ENCODE measurements at regions not wholly inside any gene's neighbourhood (a gene's known extent, or its start where the extent isn't known, plus 50 kb on each side); places are given as distances from the start of the nearest gene placed in this dataset.

GRCh38 chr21:35352066-35352770 lies 303.1 kb upstream of the RUNX1 start:
- peak; percentile 87 for DNase-seq

- no peak for DNase-seq
These were observed 302.3 kb upstream of the RUNX1 start for GRCh38 chr21:35351434-35351833.

- DNase-seq = peak; percentile 39
These were observed 301.9 kb upstream of the RUNX1 start for GRCh38 chr21:35350965-35351364.

GRCh38 chr21:35349376-35350080 lies 300.4 kb upstream of the RUNX1 start:
- peak; percentile 58 for DNase-seq

- DNase-seq = no peak
These were observed 299.6 kb upstream of the RUNX1 start for GRCh38 chr21:35348686-35349085.

- no peak for DNase-seq
These were observed 297.6 kb upstream of the RUNX1 start for GRCh38 chr21:35346697-35347096.

GRCh38 chr21:35345954-35346353 lies 296.9 kb upstream of the RUNX1 start:
- DNase-seq = no peak

GRCh38 chr21:35344582-35344981 lies 295.5 kb upstream of the RUNX1 start:
- DNase-seq = no peak

GRCh38 chr21:35343046-35343819 lies 294.1 kb upstream of the RUNX1 start:
- DNase-seq = no peak

- no peak for DNase-seq
These were observed 293.3 kb upstream of the RUNX1 start for GRCh38 chr21:35342440-35342839.

- DNase-seq = no peak
These were observed 291.2 kb upstream of the RUNX1 start for GRCh38 chr21:35340273-35340672.

- DNase-seq = no peak
These were observed 290.0 kb upstream of the RUNX1 start for GRCh38 chr21:35338881-35339632.

GRCh38 chr21:35338281-35338680 lies 289.2 kb upstream of the RUNX1 start:
- DNase-seq = no peak

GRCh38 chr21:35337573-35337972 lies 288.5 kb upstream of the RUNX1 start:
- no peak for DNase-seq

- no peak for DNase-seq
These were observed 287.4 kb upstream of the RUNX1 start for GRCh38 chr21:35336534-35336933.

- DNase-seq = no peak
These were observed 286.9 kb upstream of the RUNX1 start for GRCh38 chr21:35335951-35336446.

GRCh38 chr21:35333831-35334618 lies 284.9 kb upstream of the RUNX1 start:
- DNase-seq = no peak

GRCh38 chr21:35332841-35333426 lies 283.8 kb upstream of the RUNX1 start:
- no peak for DNase-seq

- DNase-seq = no peak
These were observed 281.0 kb upstream of the RUNX1 start for GRCh38 chr21:35329940-35330660.

GRCh38 chr21:35328856-35329455 lies 279.9 kb upstream of the RUNX1 start:
- no peak for DNase-seq

Measured in kidney glomerular epithelial cell (primary cell).